ENCODE measurements at regions not wholly inside any gene's neighbourhood (a gene's known extent, or its start where the extent isn't known, plus 50 kb on each side); places are given as distances from the start of the nearest gene placed in this dataset.

DNA sequence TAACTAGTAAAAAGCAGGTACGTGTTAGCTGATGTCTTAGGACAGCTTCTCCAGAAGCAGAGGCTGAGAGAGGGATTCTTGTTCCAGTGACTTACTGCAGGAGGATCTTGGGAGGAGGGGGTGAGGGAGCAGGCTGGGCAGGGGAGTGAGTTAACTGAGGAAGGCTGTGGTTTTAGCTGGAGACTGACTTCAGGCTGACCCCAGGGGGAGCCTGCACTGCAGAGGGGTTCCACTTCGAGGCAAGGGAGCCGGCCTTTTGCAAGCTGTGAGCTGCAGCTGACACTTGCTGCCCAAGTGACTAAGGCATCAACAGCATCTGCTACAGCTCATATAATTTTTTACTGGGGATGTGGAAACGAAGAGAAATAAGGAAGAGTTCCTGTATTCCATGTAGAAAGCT lies 50.4 kb upstream of the SOD1 start:
- Histone ChIP-seq H3K27ac (ENCODE audit: low read depth, low read length) (no peak overlapping the region), H2AFZ (ENCODE audit: low read length) (no peak overlapping the region), H3K36me3 (ENCODE audit: insufficient read depth, low read length) (no peaks in the 10 kb centered on the region), H3K79me2 (ENCODE audit: insufficient read depth, low read length) (no peaks in the 10 kb centered on the region), H3K4me3 (ENCODE audit: insufficient read depth, low read length) (no peak overlapping the region), H3K9me3 (ENCODE audit: low read depth, low read length) (no peaks in the 10 kb centered on the region), H3K4me1 (ENCODE audit: insufficient read depth, low read length) (no peaks in the 10 kb centered on the region), H4K20me1 (ENCODE audit: insufficient read depth, low read length) (no peaks in the 10 kb centered on the region), H3K4me2 (ENCODE audit: insufficient read depth, low read length) (no peak overlapping the region), H3K27me3 (ENCODE audit: insufficient read depth, low read length) (no peaks in the 10 kb centered on the region)
- no peak for DNase-seq (ENCODE audit: insufficient read length, low spot score, missing footprints)
- TF ChIP-seq, protein P1, sequence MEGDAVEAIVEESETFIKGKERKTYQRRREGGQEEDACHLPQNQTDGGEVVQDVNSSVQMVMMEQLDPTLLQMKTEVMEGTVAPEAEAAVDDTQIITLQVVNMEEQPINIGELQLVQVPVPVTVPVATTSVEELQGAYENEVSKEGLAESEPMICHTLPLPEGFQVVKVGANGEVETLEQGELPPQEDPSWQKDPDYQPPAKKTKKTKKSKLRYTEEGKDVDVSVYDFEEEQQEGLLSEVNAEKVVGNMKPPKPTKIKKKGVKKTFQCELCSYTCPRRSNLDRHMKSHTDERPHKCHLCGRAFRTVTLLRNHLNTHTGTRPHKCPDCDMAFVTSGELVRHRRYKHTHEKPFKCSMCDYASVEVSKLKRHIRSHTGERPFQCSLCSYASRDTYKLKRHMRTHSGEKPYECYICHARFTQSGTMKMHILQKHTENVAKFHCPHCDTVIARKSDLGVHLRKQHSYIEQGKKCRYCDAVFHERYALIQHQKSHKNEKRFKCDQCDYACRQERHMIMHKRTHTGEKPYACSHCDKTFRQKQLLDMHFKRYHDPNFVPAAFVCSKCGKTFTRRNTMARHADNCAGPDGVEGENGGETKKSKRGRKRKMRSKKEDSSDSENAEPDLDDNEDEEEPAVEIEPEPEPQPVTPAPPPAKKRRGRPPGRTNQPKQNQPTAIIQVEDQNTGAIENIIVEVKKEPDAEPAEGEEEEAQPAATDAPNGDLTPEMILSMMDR (IDR thresholded peaks at IDR 0.05; ENCODE audit: extremely low read depth, low read depth, low read length) = no peak

DNA sequence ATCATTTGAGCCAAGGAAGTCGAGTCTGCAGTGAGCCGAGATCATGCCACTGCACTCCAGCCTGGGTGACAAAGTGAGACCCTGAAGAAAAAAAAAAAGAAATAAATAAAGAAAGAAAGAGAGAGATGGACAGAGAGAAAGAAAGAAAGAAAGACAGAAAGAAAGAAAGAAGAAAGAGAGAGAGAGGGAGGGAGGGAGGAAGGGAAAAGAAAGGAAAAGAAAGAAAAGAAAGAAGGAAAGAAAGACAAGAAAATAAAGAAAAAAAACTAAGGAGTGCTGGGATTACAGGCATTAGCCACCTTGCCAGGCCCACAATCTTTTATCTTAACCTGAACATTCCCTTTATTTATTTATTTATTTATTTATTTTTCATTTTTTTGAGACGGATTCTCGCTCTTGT lies 51.7 kb upstream of the SOD1 start:
- Histone ChIP-seq H3K36me3 (ENCODE audit: insufficient read depth, low read length) (no peaks in the 10 kb centered on the region), H2AFZ (ENCODE audit: low read length) (no peak overlapping the region), H3K79me2 (ENCODE audit: insufficient read depth, low read length) (no peaks in the 10 kb centered on the region), H4K20me1 (ENCODE audit: insufficient read depth, low read length) (no peaks in the 10 kb centered on the region), H3K27me3 (ENCODE audit: insufficient read depth, low read length) (no peaks in the 10 kb centered on the region), H3K4me1 (ENCODE audit: insufficient read depth, low read length) (no peaks in the 10 kb centered on the region), H3K4me3 (ENCODE audit: insufficient read depth, low read length) (no peak overlapping the region), H3K9me3 (ENCODE audit: low read depth, low read length) (no peaks in the 10 kb centered on the region), H3K27ac (ENCODE audit: low read depth, low read length) (no peak overlapping the region), H3K4me2 (ENCODE audit: insufficient read depth, low read length) (no peak overlapping the region)
- DNase-seq (ENCODE audit: insufficient read length, low spot score, missing footprints) = no peak
- TF ChIP-seq, protein P1 (IDR thresholded peaks at IDR 0.05; ENCODE audit: extremely low read depth, low read depth, low read length) = no peak

DNA sequence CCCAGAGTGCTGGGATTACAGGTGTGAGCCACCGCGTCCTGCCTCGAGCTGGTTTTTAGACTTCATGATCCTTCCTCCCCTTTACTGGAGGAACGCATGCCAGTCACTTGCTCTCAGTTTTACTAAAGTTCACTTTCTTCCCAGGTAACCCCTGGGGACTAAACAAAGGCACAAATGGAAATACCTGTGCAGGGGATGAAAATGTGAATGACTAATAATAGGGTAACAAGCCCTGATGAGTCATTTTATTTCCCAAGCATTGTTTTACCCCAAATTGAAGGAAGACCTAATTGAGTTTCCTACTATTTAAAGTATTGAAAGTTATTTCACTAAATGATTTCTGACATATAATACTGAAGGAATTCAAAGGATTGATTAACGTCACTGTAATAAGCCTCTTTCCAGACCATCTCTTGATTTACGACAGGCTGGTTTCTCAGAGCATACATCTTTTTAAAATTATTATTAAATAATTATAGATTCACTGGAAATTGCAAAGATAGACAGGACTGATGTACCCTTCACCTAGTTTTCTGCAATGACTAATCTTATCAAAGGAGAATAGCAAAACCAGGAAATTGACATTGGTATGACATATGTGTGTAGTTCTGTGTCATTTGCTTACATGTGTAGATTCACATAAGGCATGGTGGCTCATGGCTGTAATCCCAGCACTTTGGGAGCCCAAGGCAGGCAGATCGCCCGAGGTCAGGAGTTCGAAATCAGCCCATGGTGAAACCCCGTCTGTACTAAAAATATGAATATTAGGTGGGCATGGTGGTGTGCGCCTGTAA lies 53.2 kb upstream of the SOD1 start:
- Histone ChIP-seq H3K27me3 (ENCODE audit: insufficient read depth, low read length) (no peaks in the 10 kb centered on the region), H3K36me3 (ENCODE audit: insufficient read depth, low read length) (no peaks in the 10 kb centered on the region), H3K9me3 (ENCODE audit: low read depth, low read length) (no peaks in the 10 kb centered on the region), H3K4me2 (ENCODE audit: insufficient read depth, low read length) (no peak overlapping the region), H3K4me3 (ENCODE audit: insufficient read depth, low read length) (no peak overlapping the region), H3K79me2 (ENCODE audit: insufficient read depth, low read length) (no peaks in the 10 kb centered on the region), H2AFZ (ENCODE audit: low read length) (no peak overlapping the region), H4K20me1 (ENCODE audit: insufficient read depth, low read length) (no peaks in the 10 kb centered on the region), H3K4me1 (ENCODE audit: insufficient read depth, low read length) (no peaks in the 10 kb centered on the region), H3K27ac (ENCODE audit: low read depth, low read length) (no peak overlapping the region)
- peak; percentile 54 for DNase-seq (ENCODE audit: insufficient read length, low spot score, missing footprints)
- TF ChIP-seq, protein P1 (IDR thresholded peaks at IDR 0.05; ENCODE audit: extremely low read depth, low read depth, low read length) = no peak

DNA sequence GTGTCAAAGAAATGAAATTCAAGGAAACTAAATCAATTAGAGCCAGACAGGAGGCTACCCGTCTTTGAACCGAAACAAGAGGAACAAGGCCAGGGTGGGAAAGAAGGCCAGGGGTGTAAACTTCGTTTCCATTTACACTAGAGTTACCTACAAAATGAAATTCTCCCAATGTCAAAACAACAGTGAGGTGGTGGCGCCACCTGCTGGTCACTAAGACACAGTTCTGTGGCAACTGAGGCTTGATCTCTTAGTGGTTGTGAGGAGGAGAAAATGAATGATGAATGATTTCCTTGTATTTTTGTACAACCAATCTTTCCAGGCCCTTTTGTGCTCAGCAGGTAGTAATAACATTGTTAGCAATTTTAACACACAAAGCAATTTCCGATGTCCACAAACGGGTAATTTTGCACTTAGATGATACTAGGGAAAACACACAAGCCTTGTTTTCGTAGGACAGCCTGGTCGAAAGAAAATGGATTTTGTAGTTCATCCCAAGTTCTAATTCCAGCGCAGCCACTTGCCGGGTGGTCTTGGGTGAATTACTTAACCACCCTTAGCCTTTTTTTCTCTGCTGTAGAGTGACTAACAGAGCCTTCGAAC lies 54.8 kb upstream of the SOD1 start:
- no peaks in the 10 kb centered on the region for H3K9me3 ChIP-seq (ENCODE audit: low read depth, low read length)
- H3K79me2 ChIP-seq (ENCODE audit: insufficient read depth, low read length) = no peaks in the 10 kb centered on the region
- no peak overlapping the region for H3K4me3 ChIP-seq (ENCODE audit: insufficient read depth, low read length)
- no peaks in the 10 kb centered on the region for H3K27me3 ChIP-seq (ENCODE audit: insufficient read depth, low read length)
- no peak overlapping the region for H3K27ac ChIP-seq (ENCODE audit: low read depth, low read length)
- no peaks in the 10 kb centered on the region for H4K20me1 ChIP-seq (ENCODE audit: insufficient read depth, low read length)
- peak; percentile 64 for DNase-seq (ENCODE audit: insufficient read length, low spot score, missing footprints)
- H2AFZ ChIP-seq (ENCODE audit: low read length) = no peak overlapping the region
- H3K4me1 ChIP-seq (ENCODE audit: insufficient read depth, low read length) = no peaks in the 10 kb centered on the region
- H3K4me2 ChIP-seq (ENCODE audit: insufficient read depth, low read length) = no peak overlapping the region
- TF ChIP-seq, protein P1 (IDR thresholded peaks at IDR 0.05; ENCODE audit: extremely low read depth, low read depth, low read length) = peak; percentile 88
- no peaks in the 10 kb centered on the region for H3K36me3 ChIP-seq (ENCODE audit: insufficient read depth, low read length)
